ENCODE measurements at regions not wholly inside any gene's neighbourhood (a gene's known extent, or its start where the extent isn't known, plus 50 kb on each side); places are given as distances from the start of the nearest gene placed in this dataset.

- no peak for DNase-seq (ENCODE audit: low read depth in 2 of 3, low spot score in 2 of 3)
Measured at GRCh38 chr2:18325118-18325517, 235.3 kb downstream of the RDH14 start.

DNA sequence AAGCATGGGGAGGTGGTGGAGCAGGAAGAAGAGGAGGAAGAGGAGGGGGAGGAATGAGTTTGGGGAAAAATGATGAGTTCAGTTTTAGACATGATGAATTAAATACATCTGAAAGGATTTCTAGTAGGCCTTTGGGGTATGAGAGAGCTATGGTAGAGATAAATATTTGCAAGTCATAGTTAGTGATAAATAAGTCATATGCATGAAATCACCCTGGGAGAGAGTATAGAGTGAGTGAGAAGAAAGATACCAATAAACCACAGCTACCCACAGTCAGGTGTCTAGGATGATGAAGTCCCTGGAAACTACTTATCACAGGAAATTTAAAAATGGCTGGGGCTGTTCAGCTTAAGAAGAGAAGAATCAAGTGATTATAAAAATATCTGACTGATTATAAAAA is 240.5 kb downstream of the RDH14 start:
- DNase-seq (ENCODE audit: low read depth in 2 of 3, low spot score in 2 of 3): no peak

- no peak for DNase-seq (ENCODE audit: low read depth in 2 of 3, low spot score in 2 of 3)
Measured at GRCh38 chr2:18317017-18317416, 243.4 kb downstream of the RDH14 start.

GRCh38 chr2:18312818-18313217 is 247.6 kb downstream of the RDH14 start:
- no peak for DNase-seq (ENCODE audit: low read depth in 2 of 3, low spot score in 2 of 3)

DNA sequence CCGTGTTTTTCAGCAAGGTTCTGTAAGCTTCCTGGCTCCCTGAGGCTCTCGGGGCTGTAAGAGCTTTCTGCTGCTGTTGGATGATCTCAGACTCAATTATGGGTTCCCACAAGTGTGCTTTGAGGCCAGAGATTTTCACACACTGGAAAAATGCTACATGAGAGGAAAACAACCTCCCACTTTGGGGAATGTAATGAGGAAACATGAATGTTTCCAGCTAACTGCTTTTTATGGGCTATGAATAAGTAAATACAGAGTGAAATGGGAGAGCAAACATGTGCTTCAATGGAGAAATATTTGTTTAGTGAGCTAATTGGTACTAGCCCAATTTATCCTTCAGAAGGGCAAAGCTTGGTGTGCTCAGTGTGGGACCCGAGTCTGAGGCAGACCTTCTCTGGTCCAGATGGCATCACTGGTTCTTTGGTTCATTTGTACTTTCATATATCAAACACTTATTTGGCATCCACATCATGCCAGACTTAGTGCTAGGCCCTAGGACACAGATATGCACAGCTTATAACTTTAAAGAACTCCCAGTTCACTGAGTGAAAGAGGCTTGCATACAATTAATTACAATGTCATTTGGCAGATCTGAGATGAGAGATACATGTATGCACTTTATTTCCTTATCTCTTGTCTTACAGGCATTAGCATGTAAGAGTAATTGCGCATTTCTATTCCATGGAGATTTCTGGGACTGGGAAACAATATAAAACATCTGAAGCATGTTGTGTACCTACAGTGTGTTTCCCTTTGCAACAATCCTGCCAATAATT is 248.8 kb downstream of the RDH14 start:
- DNase-seq (ENCODE audit: low read depth in 2 of 3, low spot score in 2 of 3): no peak

- DNase-seq (ENCODE audit: low read depth in 2 of 3, low spot score in 2 of 3): no peak
Measured at GRCh38 chr2:18309627-18310026, 250.8 kb downstream of the RDH14 start.

DNA sequence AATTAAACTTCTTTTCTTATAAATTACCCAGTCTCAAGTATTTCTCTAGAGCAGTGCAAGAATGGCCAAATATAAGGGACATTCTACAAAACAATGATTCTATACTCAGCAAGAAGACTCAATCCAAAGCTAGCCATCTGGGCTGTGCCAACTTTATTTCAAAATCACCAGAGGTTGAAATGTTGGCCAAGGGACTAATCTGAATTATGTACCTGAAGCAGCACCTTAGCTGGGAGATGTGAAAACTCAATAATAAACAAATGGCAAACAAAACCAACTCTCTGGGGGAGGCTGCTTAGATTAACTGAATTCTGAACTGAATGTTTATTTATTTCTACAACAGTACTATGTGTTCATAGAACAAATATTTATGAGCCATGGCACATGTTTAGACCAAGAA is 251.3 kb downstream of the RDH14 start:
- no peak for DNase-seq (ENCODE audit: low read depth in 2 of 3, low spot score in 2 of 3)

GRCh38 chr2:18304849-18305248 is 255.6 kb downstream of the RDH14 start:
- no peak for DNase-seq (ENCODE audit: low read depth in 2 of 3, low spot score in 2 of 3)

GRCh38 chr2:18301421-18302139 is 258.9 kb downstream of the RDH14 start:
- DNase-seq (ENCODE audit: low read depth in 2 of 3, low spot score in 2 of 3): no peak

GRCh38 chr2:18299423-18300212 is 260.8 kb downstream of the RDH14 start:
- no peak for DNase-seq (ENCODE audit: low read depth in 2 of 3, low spot score in 2 of 3)

GRCh38 chr2:18297534-18298058 is 262.9 kb downstream of the RDH14 start:
- no peak for DNase-seq (ENCODE audit: low read depth in 2 of 3, low spot score in 2 of 3)

DNA sequence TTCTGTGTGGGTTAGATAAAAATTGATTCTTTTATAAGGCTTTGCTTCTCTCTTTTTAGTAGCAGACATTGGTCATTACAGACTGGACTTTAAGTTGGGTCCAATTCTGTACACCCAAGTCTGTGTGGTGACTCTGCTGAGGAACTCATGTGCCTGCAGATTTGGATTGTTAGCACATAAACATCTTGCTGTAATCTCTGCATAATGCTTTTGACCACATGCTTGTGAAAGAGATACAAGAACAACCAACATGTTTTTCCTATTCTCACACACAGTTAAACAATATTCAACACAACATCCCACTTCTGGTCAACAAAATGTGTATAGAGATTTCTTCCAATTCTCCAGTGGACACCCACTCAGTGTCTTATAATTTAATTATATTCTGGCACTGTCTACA is 270.1 kb downstream of the RDH14 start:
- DNase-seq (ENCODE audit: low read depth in 2 of 3, low spot score in 2 of 3): no peak

- DNase-seq (ENCODE audit: low read depth in 2 of 3, low spot score in 2 of 3): no peak
Measured at GRCh38 chr2:18286897-18287296, 273.6 kb downstream of the RDH14 start.

DNA sequence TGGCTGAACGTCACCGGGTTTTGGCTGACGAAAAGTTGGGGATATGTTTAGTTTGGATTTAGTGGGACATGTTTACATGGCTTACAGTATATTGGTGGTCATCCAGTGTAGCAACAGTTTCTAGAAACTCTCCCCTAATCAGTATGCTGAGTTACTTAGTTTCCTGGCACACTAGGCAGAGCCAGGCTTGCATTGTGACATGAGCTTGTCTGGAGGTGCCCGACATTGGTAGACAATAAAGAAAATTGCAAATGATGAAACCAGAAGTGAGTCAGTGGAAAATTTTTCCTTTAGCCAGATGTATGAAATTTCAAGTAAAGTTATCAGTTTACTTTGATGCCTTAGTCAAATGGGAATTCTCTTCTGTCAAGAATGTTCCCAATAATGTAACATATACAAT is 276.1 kb downstream of the RDH14 start:
- no peak for DNase-seq (ENCODE audit: low read depth in 2 of 3, low spot score in 2 of 3)

DNA sequence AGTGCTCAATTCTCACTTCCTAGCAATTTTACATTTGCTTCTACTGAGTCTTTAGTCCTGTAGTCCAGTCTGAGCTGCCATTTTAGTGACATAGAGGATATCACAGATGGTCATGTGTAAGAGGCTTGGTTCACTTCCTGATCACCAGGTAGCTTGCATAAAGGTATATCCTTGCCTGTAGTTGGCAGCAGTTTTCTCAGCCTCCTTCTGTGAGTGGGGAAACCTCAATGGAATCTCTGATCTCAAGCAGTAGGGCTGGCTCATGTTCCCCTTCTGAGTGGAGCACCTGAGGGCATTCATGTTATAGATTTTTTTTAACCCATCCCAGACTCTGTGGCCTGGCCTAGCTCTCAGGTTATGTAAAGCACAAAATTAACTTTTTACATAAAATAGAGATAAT is 278.4 kb downstream of the RDH14 start:
- no peak for DNase-seq (ENCODE audit: low read depth in 2 of 3, low spot score in 2 of 3)

DNA sequence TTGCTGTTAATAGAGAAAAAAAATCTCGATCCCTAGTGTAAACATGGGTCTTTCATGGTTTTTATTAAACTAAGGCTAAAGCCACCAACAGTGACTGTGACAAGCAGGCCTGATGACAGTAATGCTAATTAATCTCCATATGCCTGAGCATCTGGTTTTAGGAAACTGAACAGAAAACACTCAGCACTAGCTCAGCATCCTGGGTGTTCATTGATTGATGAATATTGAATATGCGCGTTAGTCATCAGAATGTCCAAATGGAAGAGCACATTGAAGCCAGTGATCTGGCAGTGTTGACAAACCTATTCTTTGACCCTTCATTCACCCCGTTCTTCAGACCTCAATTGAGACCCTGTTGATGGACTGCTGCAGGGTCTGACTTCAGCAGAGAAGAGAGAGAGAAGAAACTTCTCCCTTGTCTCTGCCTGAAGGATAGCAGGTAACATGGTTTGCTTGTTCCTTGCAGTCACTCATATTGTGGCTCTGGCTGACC is 283.8 kb downstream of the RDH14 start:
- no peak for DNase-seq (ENCODE audit: low read depth in 2 of 3, low spot score in 2 of 3)

DNA sequence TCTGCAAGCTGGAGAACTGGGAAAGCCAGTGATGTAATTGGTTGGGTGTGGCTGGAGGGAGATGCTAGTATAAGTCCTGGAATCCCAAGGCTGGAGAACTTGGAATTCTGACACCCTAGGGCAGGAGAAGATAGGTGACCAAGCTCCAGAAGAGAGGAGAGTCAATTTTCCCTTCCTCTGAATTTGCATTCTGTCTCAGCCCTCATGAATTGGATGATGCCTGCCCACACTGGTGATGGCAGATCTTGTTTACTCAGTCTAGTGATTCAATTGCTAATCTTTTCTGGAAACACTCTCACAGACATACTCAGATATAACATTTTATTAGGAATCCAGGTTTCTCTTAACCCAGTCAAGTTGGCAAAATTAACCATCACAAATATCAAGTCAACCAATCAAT is 287.2 kb downstream of the RDH14 start:
- no peak for DNase-seq (ENCODE audit: low read depth in 2 of 3, low spot score in 2 of 3)

GRCh38 chr2:18272148-18272494 is 288.3 kb downstream of the RDH14 start:
- DNase-seq (ENCODE audit: low read depth in 2 of 3, low spot score in 2 of 3): no peak

- DNase-seq (ENCODE audit: low read depth in 2 of 3, low spot score in 2 of 3): no peak
Measured at GRCh38 chr2:18271370-18272147, 288.9 kb downstream of the RDH14 start.

- no peak for DNase-seq (ENCODE audit: low read depth in 2 of 3, low spot score in 2 of 3)
Measured at GRCh38 chr2:18268400-18268799, 292.1 kb downstream of the RDH14 start.

DNA sequence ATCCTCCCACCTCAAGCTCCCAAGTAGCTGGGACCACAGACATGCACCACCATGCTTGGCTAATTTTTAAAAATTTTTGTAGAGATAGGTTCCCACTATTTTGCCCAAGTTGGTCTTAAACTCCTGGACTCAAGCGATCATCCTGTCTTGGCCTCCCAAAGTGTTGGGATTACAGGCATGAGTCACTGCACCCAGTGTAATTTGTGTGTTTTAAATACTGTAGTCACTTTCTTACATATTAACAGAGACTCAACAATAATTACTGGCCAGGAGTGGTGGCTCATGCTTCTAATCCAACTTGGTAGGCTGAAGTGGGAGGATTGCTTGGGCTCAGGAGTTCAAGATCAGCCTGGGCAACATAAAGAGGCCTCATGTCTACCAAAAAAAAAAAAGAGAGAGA is 293.0 kb downstream of the RDH14 start:
- DNase-seq (ENCODE audit: low read depth in 2 of 3, low spot score in 2 of 3): no peak

Measured in activated CD8-positive, alpha-beta memory T cell treated with anti-CD3 and anti-CD28 coated beads for 48 hours (primary cell).